IPS-15b (cell line): ENCODE measurements at regions not wholly inside any gene's neighbourhood (a gene's known extent, or its start where the extent isn't known, plus 50 kb on each side); places are given as distances from the start of the nearest gene placed in this dataset.

Experiments used
- H3K27me3 ChIP-seq: one replicate; pipeline ENCODE4 v1.6.1; 2013; ENCODE audit warnings: low read length; ENCODE audit not compliant: control insufficient read depth, insufficient read depth
- H3K36me3 ChIP-seq: one replicate; pipeline ENCODE4 v1.6.1; 2013; ENCODE audit warnings: low read length; ENCODE audit not compliant: control insufficient read depth, insufficient read depth
- H3K4me1 ChIP-seq: one replicate; pipeline ENCODE4 v1.6.1; 2013; ENCODE audit warnings: mild to moderate bottlenecking, low read length; ENCODE audit not compliant: control insufficient read depth, insufficient read depth
- H3K4me3 ChIP-seq: one replicate; pipeline ENCODE4 v1.5.1; 2013; ENCODE audit warnings: low read depth, low read length
- H3K9ac ChIP-seq: one replicate; pipeline ENCODE4 v1.6.1; 2013; ENCODE audit warnings: low read depth, mild to moderate bottlenecking, low read length
- H3K9me3 ChIP-seq: one replicate; pipeline ENCODE4 v1.6.1; 2013; ENCODE audit warnings: mild to moderate bottlenecking, low read length; ENCODE audit not compliant: control insufficient read depth, insufficient read depth

GRCh38 chr6:106882601-106883518, 91.7 kb downstream of the CD24 start:
- H3K9ac ChIP-seq = no peak overlapping the region
- no peaks in the 10 kb centered on the region for H3K36me3 ChIP-seq
- no peaks in the 10 kb centered on the region for H3K9me3 ChIP-seq
- no peaks in the 10 kb centered on the region for H3K27me3 ChIP-seq
- no peak overlapping the region for H3K4me3 ChIP-seq
- H3K4me1 ChIP-seq = peaks cover 22% of the 10 kb centered on the region

DNA sequence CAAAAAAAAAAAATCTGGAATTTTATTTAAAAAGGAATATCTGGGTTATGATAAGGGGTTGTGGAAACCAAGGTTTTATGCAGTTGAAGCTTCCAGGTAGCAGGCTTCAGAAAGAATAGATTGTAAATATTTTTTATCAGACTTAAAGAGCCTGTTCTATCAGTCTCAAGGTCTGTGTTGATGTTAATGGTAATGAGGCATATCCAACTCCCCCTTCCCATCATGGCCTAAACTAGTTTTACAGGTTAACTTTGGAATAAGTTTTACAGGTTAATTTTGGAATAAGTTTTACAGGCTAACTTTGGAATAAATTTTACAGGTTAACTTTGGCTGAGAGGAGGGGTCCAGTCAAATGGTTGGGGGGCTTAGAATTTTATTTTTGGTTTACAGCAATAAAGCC, 92.4 kb downstream of the CD24 start:
- no peaks in the 10 kb centered on the region for H3K36me3 ChIP-seq
- no peak overlapping the region for H3K9ac ChIP-seq
- H3K27me3 ChIP-seq = no peaks in the 10 kb centered on the region
- peaks cover 18% of the 10 kb centered on the region for H3K4me1 ChIP-seq
- no peaks in the 10 kb centered on the region for H3K9me3 ChIP-seq
- H3K4me3 ChIP-seq = no peak overlapping the region

GRCh38 chr6:106880952-106881351, 93.6 kb downstream of the CD24 start:
- Histone ChIP-seq H3K9ac (no peak overlapping the region), H3K4me1 (peaks cover 9% of the 10 kb centered on the region), H3K9me3 (peaks cover under 1% of the 10 kb centered on the region), H3K4me3 (no peak overlapping the region), H3K36me3 (no peaks in the 10 kb centered on the region), H3K27me3 (no peaks in the 10 kb centered on the region)

GRCh38 chr6:106875782-106876321, 98.7 kb downstream of the CD24 start:
- Histone ChIP-seq H3K4me3 (no peak overlapping the region), H3K27me3 (no peaks in the 10 kb centered on the region), H3K4me1 (no peaks in the 10 kb centered on the region), H3K36me3 (peaks cover 4% of the 10 kb centered on the region), H3K9ac (no peak overlapping the region), H3K9me3 (peaks cover 4% of the 10 kb centered on the region)

GRCh38 chr6:106874481-106874880, 100.0 kb downstream of the CD24 start:
- peaks cover 4% of the 10 kb centered on the region for H3K36me3 ChIP-seq
- H3K4me3 ChIP-seq = no peak overlapping the region
- no peaks in the 10 kb centered on the region for H3K4me1 ChIP-seq
- H3K9ac ChIP-seq = no peak overlapping the region
- H3K27me3 ChIP-seq = no peaks in the 10 kb centered on the region
- H3K9me3 ChIP-seq = peaks cover 4% of the 10 kb centered on the region

- peaks cover 4% of the 10 kb centered on the region for H3K9me3 ChIP-seq
- H3K4me1 ChIP-seq = peaks cover 3% of the 10 kb centered on the region
- H3K4me3 ChIP-seq = no peak overlapping the region
- H3K27me3 ChIP-seq = no peaks in the 10 kb centered on the region
- peaks cover 4% of the 10 kb centered on the region for H3K36me3 ChIP-seq
- H3K9ac ChIP-seq = no peak overlapping the region
Measured at GRCh38 chr6:106872049-106872448, 102.5 kb downstream of the CD24 start.

DNA sequence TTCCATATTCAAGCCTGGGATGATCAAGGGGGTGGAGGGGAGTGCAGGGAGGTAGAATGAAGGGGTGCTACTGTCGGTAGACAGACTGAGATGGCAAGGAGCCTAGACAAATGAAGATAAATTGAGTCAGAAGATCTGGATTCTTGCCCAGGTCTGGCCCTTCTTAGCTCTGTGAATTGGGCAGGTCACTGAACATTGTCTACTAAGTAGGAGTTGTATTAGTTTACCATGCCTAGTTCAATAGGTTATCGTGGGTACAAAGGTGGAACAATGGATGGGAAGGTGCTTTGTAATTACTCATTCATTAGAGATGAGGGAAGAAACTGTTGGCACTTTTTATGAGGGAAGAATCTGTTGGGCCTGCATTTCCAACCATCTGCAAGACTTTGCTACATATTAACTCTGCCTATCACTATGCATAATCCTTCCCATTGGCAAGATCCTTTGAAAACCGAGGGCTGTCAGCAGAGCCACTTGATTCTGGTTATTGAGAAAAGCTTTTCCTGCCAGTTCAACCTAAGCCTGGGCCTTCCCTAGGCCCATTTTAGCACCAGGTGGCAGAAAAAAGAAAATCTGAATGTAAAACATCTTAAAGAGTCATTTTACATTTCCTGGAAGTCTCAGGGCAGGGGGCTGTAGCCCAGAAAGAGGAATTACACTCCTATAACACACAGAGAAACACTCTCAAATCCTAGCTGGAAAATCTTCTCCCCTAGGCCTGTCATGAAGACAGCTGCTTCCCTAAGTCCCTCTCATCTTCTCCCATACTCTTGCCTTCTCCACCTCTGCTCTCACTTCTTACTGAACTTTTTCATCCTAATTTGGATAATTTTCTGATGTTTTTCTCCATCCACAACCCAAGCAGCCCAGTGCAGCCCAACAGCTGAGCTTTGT, 103.5 kb downstream of the CD24 start:
- no peak overlapping the region for H3K9ac ChIP-seq
- peaks cover 4% of the 10 kb centered on the region for H3K36me3 ChIP-seq
- no peaks in the 10 kb centered on the region for H3K27me3 ChIP-seq
- H3K4me3 ChIP-seq = no peak overlapping the region
- H3K9me3 ChIP-seq = peaks cover 10% of the 10 kb centered on the region
- H3K4me1 ChIP-seq = peaks cover 6% of the 10 kb centered on the region

- Histone ChIP-seq H3K4me1 (peaks cover 6% of the 10 kb centered on the region), H3K36me3 (peaks cover 2% of the 10 kb centered on the region), H3K27me3 (no peaks in the 10 kb centered on the region), H3K9ac (no peak overlapping the region), H3K4me3 (no peak overlapping the region), H3K9me3 (peaks cover 15% of the 10 kb centered on the region)
Measured at GRCh38 chr6:106870069-106870468, 104.5 kb downstream of the CD24 start.

DNA sequence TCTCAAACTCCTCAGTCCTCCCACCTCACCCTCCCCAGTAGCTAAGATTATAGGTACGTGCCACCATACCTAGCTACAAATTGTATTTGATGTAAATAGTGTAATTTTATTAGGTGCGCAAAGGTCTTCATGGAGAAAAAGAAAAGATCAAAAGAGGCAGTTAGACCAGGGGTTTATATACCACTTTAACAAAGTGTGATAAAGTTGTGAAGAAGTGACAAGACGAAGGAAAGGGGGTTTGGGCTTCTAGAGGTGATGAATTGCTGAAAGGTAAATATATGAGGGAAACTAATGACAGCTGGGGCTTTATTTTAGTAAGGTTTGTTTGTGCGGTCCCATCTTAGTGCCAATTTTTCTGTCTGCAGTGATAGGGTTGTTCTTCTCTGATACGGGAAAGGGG, 105.3 kb downstream of the CD24 start:
- H3K9ac ChIP-seq = no peak overlapping the region
- H3K36me3 ChIP-seq = peaks cover 2% of the 10 kb centered on the region
- no peaks in the 10 kb centered on the region for H3K27me3 ChIP-seq
- H3K9me3 ChIP-seq = peaks cover 15% of the 10 kb centered on the region
- H3K4me3 ChIP-seq = no peak overlapping the region
- peaks cover 6% of the 10 kb centered on the region for H3K4me1 ChIP-seq

DNA sequence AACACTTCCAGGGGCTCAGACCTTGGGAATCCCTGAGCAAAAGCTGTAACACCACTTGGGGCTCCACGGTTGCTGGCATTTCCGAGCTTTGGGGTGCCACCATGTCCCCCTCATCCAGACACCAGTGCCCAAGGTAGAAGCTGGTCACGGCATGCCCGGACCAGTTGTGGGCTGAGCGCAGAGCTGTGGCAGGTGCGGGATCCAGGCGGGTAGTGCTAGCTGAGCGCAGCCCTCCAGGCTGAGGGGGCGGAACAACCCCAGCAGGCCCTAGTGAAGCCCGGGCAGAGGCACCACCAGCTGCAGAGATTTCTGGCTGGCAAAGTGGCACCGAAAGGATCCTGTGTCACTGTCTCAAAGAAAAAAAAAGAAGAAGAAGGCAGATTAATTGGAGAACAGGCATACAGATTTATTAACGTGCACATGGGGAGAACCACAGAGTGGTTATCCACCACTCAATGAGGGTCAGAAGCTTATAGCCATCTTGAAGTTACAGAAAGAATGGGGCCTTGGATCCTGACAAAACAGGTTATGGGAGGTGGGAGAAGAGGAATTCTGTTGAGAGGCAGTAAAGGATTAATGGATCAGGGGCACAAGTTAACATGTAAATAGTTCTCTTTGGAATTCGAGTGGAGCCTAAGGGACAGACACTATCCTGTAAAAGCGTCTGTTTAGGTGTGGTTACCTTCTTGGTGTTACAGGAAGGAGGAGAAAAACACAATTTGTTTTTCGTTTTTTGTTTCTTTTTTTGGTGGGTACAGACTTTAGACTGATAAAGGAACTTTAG, 107.5 kb downstream of the CD24 start:
- H3K4me1 ChIP-seq = peaks cover 6% of the 10 kb centered on the region
- H3K4me3 ChIP-seq = no peak overlapping the region
- no peaks in the 10 kb centered on the region for H3K27me3 ChIP-seq
- H3K9ac ChIP-seq = no peak overlapping the region
- peaks cover 15% of the 10 kb centered on the region for H3K9me3 ChIP-seq
- H3K36me3 ChIP-seq = peaks cover 2% of the 10 kb centered on the region

DNA sequence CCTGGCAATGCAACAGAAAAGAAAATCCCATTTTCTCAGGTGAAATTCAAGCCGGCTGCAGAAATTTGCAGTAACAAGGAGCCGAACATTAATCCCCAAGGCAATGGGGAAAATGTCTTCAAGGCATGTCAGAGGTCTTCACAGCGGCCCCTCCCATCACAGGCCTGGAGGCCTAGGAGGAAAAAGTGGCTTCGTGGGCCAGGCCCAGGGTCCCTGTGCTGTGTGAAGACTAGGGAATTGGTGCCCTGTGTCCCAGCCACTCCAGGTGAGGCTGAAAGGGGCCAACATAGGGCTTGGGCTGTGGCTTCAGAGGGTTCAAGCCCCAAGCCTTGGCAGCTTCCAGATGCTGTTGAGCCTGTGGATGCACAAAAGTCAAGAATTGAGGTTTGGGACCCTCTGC, 111.7 kb downstream of the CD24 start:
- no peaks in the 10 kb centered on the region for H3K27me3 ChIP-seq
- H3K4me3 ChIP-seq = no peak overlapping the region
- no peak overlapping the region for H3K9ac ChIP-seq
- peaks cover 6% of the 10 kb centered on the region for H3K4me1 ChIP-seq
- H3K36me3 ChIP-seq = peaks cover 7% of the 10 kb centered on the region
- peaks cover 19% of the 10 kb centered on the region for H3K9me3 ChIP-seq
